GM12865 (cell line): ENCODE measurements at regions not wholly inside any gene's neighbourhood (a gene's known extent, or its start where the extent isn't known, plus 50 kb on each side); places are given as distances from the start of the nearest gene placed in this dataset.

Experiments used
- DNase-seq: peaks from one replicate; pipeline ENCODE4 v3.0.0; 2010; ENCODE audit warnings: low read depth
- H3K4me3 ChIP-seq: 2 replicates; pipeline ENCODE4 v1.5.1; 2011; ENCODE audit warnings: mild to moderate bottlenecking, low read depth, low read length, control low read depth
- CTCF ChIP-seq: IDR thresholded peaks from 2 replicates; pipeline ENCODE4 v1.5.1; 2011; ENCODE audit warnings: low read length, control low read depth, low read depth, inconsistent platforms; ENCODE audit not compliant: insufficient read depth; ENCODE audit errors: missing control alignments

DNA sequence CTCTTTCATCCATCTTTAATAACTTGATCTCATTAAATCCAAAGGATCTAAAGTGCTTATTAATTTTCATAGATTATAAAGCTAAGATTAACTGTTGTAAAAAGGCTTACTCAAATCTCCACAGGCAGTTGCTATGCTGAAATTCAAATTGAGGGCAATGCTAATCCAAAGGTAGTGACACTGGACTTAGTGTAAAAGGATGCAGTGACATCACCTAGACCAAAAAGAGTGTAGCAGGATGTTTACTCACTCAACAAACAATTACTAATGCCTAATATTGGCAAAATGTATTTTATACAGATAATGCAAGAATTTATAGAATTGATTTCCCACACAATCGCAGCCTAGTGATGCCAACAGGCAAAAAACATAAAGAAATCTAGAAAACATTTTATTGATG, 756.2 kb downstream of the CDH9 start:
- no peak for DNase-seq
- no peak for TF ChIP-seq CTCF
- no peak overlapping the region for H3K4me3 ChIP-seq

DNA sequence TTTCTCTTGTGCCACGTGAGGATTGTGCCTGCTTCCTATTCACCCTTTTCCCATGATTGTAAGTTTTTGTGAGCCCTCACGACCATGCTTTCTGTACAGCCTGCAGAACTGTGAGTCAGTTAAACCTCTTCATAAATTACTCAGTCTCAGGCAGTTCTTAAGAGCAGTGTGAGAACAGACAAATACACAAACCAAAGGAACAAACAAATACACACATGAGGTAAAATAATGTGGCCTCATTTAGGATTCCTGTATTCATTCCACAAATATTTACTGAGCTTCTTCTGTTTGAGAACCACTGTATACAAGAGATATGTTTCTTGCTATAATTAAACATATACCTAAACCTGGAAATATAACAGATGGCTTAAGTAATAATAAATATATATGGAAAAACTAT, 760.3 kb downstream of the CDH9 start:
- no peak for TF ChIP-seq CTCF
- DNase-seq: no peak
- H3K4me3 ChIP-seq: no peak overlapping the region

DNA sequence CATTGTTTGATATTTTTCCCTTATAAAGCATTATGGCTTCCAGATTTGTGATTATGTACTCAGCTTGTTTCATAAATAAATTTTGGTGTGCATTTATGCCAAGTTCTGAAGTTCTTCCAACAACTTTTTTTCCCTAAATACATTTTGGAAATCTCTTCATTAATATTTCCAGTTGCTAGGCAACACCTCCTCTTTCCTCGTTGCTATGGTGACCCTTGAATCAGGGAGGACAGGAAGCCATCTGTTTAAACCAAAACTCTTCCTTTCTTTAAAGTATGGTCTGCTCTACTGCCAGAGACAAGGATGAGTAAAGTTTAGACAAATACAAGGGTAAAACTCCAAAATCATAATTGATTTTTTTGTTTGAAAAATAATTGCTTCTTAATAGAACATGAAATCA, 779.3 kb downstream of the CDH9 start:
- no peak for DNase-seq
- H3K4me3 ChIP-seq: no peak overlapping the region
- no peak for TF ChIP-seq CTCF

DNA sequence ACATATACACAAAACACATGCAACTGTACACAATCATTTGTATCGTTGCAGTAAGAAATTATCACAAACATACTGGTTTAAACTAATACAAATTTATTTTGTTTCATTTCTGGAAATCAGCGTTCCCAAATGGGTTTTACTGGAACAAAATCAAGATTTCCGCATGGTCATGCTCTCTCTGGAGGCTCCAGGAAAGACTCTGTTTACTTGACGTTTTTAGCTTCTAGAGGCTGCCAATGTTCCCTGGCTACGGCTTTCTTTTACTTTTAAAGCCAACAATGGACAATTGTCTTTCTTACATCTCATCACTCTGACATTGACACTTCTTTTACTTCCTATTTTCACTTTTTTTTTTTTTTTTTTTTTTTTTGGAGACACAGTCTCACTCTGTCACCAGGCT, 793.1 kb downstream of the CDH9 start:
- no peak overlapping the region for H3K4me3 ChIP-seq
- TF ChIP-seq CTCF: no peak
- no peak for DNase-seq

- no peak for DNase-seq
- TF ChIP-seq CTCF: no peak
- no peak overlapping the region for H3K4me3 ChIP-seq
Observed at GRCh38 chr5:26239588-26239987, 798.8 kb downstream of the CDH9 start.

GRCh38 chr5:26237489-26237888, 800.9 kb downstream of the CDH9 start:
- no peak overlapping the region for H3K4me3 ChIP-seq
- no peak for DNase-seq
- TF ChIP-seq CTCF: no peak

DNA sequence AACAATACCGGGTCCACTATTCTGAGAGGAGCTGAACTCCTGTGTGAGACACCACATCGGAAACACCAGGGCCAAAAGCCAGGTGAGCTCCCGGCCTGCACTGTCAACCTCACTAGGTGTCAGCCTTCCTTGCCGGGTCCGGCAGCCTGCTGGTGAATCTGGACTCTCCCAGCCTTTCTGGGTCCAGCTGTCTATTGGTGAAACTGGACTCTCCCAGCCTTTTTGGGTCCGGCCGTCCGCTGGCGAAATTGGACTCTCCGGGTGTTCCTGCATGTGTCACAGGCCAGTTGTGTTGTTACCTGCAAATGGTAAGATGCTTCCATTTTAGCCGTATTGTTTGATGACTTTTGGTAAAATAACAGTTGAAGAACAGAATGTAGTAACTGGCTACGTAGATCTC, 801.5 kb downstream of the CDH9 start:
- H3K4me3 ChIP-seq: no peak overlapping the region
- no peak for TF ChIP-seq CTCF
- DNase-seq: no peak
